GM21515 (cell line): ENCODE measurements at regions not wholly inside any gene's neighbourhood (a gene's known extent, or its start where the extent isn't known, plus 50 kb on each side); places are given as distances from the start of the nearest gene placed in this dataset.

Source experiments
- ATAC-seq: cut with Tn5 transposase; IDR thresholded peaks from one replicate; pipeline ENCODE4 v1.9.1; 2021; ENCODE audit not compliant: unreplicated experiment

DNA sequence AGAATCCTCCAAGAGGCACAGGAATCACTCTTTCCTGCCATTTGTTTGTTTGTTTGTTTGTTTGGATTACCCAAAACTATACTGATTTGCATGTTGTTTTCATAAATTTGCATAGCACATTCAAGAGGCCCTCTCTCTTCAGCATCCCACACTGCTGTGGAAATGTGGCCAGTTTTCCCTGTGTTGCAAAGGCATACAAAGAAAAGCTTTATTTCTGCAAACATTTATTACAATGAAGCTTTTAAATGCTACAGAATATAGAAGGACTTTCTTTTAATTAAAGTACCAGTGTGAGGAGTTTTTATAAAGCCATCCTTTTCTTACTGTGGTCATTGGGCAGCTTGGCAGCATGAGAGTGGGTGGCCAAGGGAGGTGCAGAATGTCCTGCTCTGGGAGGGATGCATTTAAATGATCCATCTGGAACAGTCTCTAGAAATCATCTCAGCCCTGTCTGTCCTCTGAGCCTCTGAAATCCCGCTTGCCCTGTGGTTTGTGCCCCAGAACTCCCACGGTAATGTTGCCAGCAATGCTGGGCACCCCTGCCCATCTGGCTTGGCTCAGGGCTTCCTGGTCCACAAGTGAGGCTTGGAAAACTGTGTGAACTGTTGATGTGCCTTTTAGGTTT lies 356.8 kb upstream of the KIF2A start:
- no peak for ATAC-seq

GRCh38 chr5:61949679-61950435 lies 356.1 kb upstream of the KIF2A start:
- no peak for ATAC-seq

- ATAC-seq: no peak
Measured at GRCh38 chr5:61951295-61951694, 354.7 kb upstream of the KIF2A start.

- no peak for ATAC-seq
Measured at GRCh38 chr5:61953913-61954312, 352.1 kb upstream of the KIF2A start.

- no peak for ATAC-seq
Measured at GRCh38 chr5:61964201-61964600, 341.8 kb upstream of the KIF2A start.

DNA sequence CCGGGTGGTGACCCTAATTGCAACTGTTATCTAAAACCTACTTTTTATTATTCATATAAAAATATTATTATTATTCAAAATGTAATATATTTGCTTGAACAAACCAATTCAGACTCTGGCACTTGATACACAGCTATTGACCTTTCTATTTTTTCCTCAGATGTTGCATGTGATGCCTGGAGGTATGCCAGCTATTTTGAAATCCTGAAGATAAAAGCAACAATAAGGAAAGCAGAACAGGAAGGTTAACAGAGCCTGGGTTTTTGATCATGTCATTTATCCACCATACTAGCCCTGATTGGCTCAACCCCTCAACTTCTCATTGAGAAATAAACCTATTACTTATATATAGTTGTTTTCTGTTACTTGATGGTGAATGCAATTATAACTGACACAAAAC lies 340.9 kb upstream of the KIF2A start:
- no peak for ATAC-seq

DNA sequence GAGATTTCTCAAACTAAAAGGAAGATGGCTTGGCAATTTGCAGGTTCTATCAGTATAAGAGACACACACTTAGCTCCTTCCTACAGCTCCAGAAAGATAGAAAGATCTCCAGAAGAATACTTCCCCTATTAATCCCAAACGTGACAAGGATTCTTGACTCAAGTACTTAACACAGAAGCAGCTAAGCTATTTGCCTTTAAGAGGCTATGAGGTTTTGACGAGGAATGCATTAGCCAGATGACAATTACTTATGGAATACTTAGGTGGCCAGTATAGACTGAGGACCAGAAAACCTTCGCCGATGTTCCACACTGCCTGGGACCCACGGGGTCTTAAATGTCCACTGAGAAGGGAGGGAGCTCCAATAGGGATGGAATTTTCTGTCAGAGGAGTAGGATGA lies 340.5 kb upstream of the KIF2A start:
- ATAC-seq: no peak

- ATAC-seq: no peak
Measured at GRCh38 chr5:61966296-61966955, 339.6 kb upstream of the KIF2A start.

DNA sequence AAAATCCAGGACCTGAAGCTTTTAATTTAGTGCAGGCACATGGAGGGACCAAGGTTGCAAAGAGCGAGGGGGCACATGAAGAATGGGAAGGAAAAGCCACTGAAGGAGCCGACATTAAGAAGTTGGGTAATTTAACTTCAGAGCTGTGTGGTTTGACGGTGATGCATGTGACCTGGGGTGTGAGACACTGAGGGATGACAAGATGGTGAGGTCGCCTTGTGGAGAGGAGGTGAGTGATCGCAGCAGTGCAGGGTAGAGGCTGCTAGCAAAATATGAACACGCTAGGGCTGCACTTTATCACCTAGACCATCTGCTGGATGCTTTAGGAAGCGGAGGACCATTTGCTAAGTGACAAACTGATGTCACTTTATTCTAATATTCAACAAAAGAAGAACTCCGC lies 339.0 kb upstream of the KIF2A start:
- no peak for ATAC-seq

- ATAC-seq: no peak
Measured at GRCh38 chr5:61967681-61968080, 338.3 kb upstream of the KIF2A start.

GRCh38 chr5:61969347-61969746 lies 336.7 kb upstream of the KIF2A start:
- ATAC-seq: no peak

- no peak for ATAC-seq
Measured at GRCh38 chr5:61969755-61970154, 336.3 kb upstream of the KIF2A start.

GRCh38 chr5:61970218-61970617 lies 335.8 kb upstream of the KIF2A start:
- ATAC-seq: no peak

- no peak for ATAC-seq
Measured at GRCh38 chr5:61974680-61975079, 331.3 kb upstream of the KIF2A start.

GRCh38 chr5:61981886-61982285 lies 324.1 kb upstream of the KIF2A start:
- no peak for ATAC-seq

DNA sequence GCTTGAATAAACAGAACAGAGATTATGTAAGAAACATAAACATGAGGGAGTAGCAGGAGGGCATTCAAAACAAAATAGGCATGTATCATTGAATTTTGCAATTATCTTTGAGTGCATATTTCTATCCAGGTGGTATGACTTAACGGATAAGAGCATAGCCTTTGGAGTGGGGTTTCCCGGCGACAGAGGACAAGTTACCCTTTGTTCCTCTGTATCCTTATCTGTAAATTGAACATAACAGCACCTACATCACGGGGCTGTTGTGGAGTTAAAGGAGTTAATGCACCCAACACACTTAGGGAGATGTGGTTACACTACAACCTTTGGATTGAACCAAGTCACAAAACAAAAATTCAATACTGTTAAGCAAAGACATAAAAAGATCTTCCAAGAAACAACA lies 314.6 kb upstream of the KIF2A start:
- ATAC-seq: no peak

- no peak for ATAC-seq
Measured at GRCh38 chr5:61991866-61992265, 314.1 kb upstream of the KIF2A start.

DNA sequence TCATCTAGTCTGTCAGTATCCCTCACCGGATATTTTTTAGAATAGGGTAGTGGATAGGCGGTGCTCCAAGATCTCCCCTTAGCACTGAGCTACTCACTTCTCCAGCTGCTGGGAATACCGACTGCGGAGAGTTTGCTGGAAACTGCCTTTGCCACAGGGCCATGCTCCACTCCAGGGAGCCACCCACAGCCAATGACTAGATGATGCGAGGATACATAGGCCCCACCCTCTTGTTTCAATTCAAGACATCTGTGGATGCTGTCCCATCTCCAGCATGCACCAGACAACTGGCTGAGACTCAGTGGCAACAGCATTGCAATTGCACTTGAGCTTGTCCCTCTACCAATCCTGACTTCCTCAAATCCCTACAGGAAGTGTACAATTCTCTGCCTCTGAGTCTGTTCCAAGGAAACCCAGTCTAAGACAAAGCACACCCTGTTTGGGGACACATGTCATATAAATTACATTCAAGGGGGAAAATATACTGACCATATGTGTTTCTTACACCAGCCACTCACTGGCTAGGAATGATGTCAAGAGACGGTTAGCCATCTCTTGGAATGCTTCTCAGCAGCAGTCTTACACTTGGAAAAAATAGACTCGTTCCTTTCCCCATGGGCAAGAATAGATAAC lies 312.6 kb upstream of the KIF2A start:
- no peak for ATAC-seq

DNA sequence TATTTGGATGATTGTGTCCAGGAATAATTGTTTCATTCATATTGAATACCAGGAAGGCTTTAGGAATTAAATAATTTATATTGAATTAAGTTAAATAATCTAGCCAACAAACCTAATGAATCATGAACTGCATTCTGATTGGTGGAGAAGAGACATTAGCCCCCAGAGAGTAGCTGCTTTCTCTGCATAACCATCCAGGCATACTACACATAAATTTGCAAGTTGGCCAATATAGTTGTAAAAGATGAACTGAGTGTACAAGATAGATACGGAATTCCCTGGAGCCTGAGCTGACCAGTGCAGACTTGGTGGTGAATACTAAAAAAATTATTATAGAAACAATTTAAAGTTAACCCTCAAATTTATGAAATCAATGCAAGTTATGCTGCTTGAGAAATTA lies 311.8 kb upstream of the KIF2A start:
- ATAC-seq: no peak

DNA sequence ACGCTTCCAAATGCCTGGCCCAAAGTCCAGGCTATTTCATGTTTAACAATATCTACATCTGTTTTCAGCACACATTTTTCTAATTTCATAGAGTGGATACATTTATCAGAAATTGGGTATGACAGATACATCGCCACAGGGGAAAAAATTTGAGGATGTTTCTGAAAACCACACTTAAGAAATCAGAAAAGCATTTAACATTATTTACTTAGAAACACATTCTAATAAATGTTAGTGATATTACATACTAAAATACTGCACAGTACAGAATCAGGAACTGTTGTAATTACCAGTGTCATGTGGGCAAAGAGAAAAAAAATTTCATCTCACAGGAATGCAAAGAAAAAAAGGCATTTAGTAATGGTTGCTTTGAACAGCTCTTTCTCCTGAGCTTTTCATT lies 310.5 kb upstream of the KIF2A start:
- ATAC-seq: no peak

GRCh38 chr5:61999371-61999770 lies 306.6 kb upstream of the KIF2A start:
- ATAC-seq: no peak

- no peak for ATAC-seq
Measured at GRCh38 chr5:62000646-62001045, 305.4 kb upstream of the KIF2A start.
